ENCODE measurements at regions not wholly inside any gene's neighbourhood (a gene's known extent, or its start where the extent isn't known, plus 50 kb on each side); places are given as distances from the start of the nearest gene placed in this dataset.
"Not testable (repeated sequence)": the region's sequence is repeated elsewhere in the genome, so short reads cannot be mapped to it uniquely, and the experiment has no call there.

DNA sequence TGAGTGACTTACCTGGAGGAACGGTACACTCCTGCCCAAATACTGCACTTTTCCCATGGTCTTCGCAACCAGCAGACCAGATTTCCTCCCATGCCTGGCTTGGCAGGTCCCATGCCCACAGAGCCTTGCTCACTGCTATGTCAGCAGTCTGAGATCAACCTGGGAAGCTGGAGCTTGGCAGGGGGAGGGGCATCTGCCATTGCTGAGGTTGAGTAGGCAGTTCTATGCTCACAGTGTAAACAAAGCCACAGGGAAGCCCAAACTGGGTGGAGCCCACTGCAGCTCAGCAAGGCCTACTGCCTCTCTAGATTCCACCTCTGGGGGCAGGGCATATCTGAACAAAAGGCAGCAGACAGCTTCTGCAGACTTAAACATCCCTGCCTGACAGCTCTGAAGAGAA is 435.3 kb upstream of the STEAP1 start:
- TF ChIP-seq, protein P1, sequence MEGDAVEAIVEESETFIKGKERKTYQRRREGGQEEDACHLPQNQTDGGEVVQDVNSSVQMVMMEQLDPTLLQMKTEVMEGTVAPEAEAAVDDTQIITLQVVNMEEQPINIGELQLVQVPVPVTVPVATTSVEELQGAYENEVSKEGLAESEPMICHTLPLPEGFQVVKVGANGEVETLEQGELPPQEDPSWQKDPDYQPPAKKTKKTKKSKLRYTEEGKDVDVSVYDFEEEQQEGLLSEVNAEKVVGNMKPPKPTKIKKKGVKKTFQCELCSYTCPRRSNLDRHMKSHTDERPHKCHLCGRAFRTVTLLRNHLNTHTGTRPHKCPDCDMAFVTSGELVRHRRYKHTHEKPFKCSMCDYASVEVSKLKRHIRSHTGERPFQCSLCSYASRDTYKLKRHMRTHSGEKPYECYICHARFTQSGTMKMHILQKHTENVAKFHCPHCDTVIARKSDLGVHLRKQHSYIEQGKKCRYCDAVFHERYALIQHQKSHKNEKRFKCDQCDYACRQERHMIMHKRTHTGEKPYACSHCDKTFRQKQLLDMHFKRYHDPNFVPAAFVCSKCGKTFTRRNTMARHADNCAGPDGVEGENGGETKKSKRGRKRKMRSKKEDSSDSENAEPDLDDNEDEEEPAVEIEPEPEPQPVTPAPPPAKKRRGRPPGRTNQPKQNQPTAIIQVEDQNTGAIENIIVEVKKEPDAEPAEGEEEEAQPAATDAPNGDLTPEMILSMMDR (IDR thresholded peaks at IDR 0.05) = not testable (repeated sequence)
- not testable (repeated sequence) for TF ChIP-seq POLR2A (IDR thresholded peaks at IDR 0.05)

Data from heart left ventricle (tissue), 13 donors.